Ishikawa (cell line): ENCODE measurements at regions not wholly inside any gene's neighbourhood (a gene's known extent, or its start where the extent isn't known, plus 50 kb on each side); places are given as distances from the start of the nearest gene placed in this dataset.

Experiments
- CREB1 ChIP-seq: IDR thresholded peaks from 2 replicates; pipeline ENCODE4 v1.6.1; 2012; ENCODE audit warnings: low read depth
- EGR1 ChIP-seq: IDR thresholded peaks from 2 replicates; pipeline ENCODE4 v1.6.1; 2012
- EP300 ChIP-seq: IDR thresholded peaks from 2 replicates; pipeline ENCODE4 v1.6.1; 2012; ENCODE audit warnings: borderline replicate concordance
- MAX ChIP-seq: IDR thresholded peaks from 2 replicates; pipeline ENCODE4 v1.6.1; 2012
- NFIC ChIP-seq: IDR thresholded peaks from 2 replicates; pipeline ENCODE4 v1.6.1; 2012
- RAD21 ChIP-seq: IDR thresholded peaks from 2 replicates; pipeline ENCODE4 v1.6.1; 2012; ENCODE audit warnings: low read depth
- TAF1 ChIP-seq: IDR thresholded peaks from 2 replicates; pipeline ENCODE4 v1.6.1; 2012; ENCODE audit warnings: low read depth, mild to moderate bottlenecking
- TCF12 ChIP-seq: IDR thresholded peaks from 2 replicates; pipeline ENCODE4 v1.6.1; 2012; ENCODE audit warnings: low read depth
- USF1 ChIP-seq: IDR thresholded peaks from 2 replicates; pipeline ENCODE4 v1.6.1; 2012
- YY1 ChIP-seq: IDR thresholded peaks from 2 replicates; pipeline ENCODE4 v1.6.1; 2012; ENCODE audit warnings: low read depth
- ZBTB7A ChIP-seq: IDR thresholded peaks from 2 replicates; pipeline ENCODE4 v1.6.1; 2012; ENCODE audit warnings: low read depth

- TF ChIP-seq EP300 (no peak), ZBTB7A (no peak), YY1 (no peak), RAD21 (peak; percentile 30; the same call in 1 of the 2 replicates), MAX (no peak), EGR1 (no peak), TAF1 (no peak), USF1 (no peak), TCF12 (no peak), NFIC (no peak), CREB1 (no peak)
These were observed 365.6 kb downstream of the ANKRD7 start for GRCh38 chr7:118590107-118590506.
